Thymus (tissue), 11 donors: ENCODE measurements at regions not wholly inside any gene's neighbourhood (a gene's known extent, or its start where the extent isn't known, plus 50 kb on each side); places are given as distances from the start of the nearest gene placed in this dataset.

Experiments used
- DNase-seq, 9 donors: peaks; one replicate each; pipeline ENCODE4 v3.0.0-alpha.2; 2013; ENCODE audit warnings: low spot score in 9 of 9, low read depth in 6 of 9, missing footprints in 1 of 9
- H3K27ac ChIP-seq, 2 donors: one replicate each; pipeline ENCODE4 v1.5.1; 2013; ENCODE audit warnings: control low read depth in 1 of 2, low read depth in 1 of 2, low read length in 1 of 2, mild to moderate bottlenecking in 1 of 2, moderate library complexity in 1 of 2
- H3K27me3 ChIP-seq, 2 donors: one replicate each; pipeline ENCODE4 v1.5.1; 2013; ENCODE audit warnings: low read length in 1 of 2; ENCODE audit not compliant: control insufficient read depth in 2 of 2, insufficient read depth in 1 of 2
- H3K36me3 ChIP-seq, 2 donors: one replicate each; pipeline ENCODE4 v1.5.1; 2013; ENCODE audit warnings: low read length in 1 of 2, mild to moderate bottlenecking in 1 of 2, moderate library complexity in 1 of 2; ENCODE audit not compliant: control insufficient read depth in 2 of 2, insufficient read depth in 2 of 2
- H3K4me1 ChIP-seq, 2 donors: one replicate each; pipeline ENCODE4 v1.5.1; 2013; ENCODE audit warnings: low read length in 2 of 2; ENCODE audit not compliant: control insufficient read depth in 2 of 2, insufficient read depth in 2 of 2
- H3K4me3 ChIP-seq, 2 donors: one replicate each; pipeline ENCODE4 v1.5.1; 2013; ENCODE audit warnings: low read length in 2 of 2, control low read depth in 1 of 2, mild to moderate bottlenecking in 1 of 2
- H3K9me3 ChIP-seq, 2 donors: one replicate each; pipeline ENCODE4 v1.5.1; 2013; ENCODE audit warnings: low read length in 1 of 2, mild to moderate bottlenecking in 1 of 2; ENCODE audit not compliant: control insufficient read depth in 2 of 2, insufficient read depth in 1 of 2
- WGBS: extraction: QIAGEN DNeasy Blood & Tissue Kit; methylation state at CpG from one replicate; pipeline ENCODE4 v1.1.7; 2013; 5-methylcytosine and 5-hydroxymethylcytosine counted together
- donor health status: healthy.

DNA sequence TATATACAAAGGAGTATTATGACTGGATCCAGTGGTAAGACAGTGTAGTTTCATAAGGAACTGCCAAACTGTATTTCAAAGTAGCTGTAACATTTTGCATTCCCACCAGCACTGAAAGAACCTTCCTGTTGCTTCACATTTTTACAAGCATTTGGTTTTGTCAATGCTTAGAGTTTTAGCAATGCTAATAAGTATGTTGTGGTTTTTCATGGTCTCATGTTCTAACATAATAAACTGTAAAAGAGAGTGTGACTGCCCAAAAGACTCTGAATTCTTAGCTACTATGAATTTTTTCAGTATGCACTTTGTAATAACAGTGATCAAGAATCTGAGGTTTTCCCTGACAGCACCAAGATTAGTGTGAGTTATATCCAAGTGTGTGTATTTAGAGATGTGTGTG lies 604.2 kb downstream of the XIRP2 start:
- Histone ChIP-seq H3K27ac (no peak overlapping the region), H3K36me3 (no peaks in the 10 kb centered on the region), H3K4me1 (no peaks in the 10 kb centered on the region), H3K9me3 (no peaks in the 10 kb centered on the region), H3K27me3 (no peaks in the 10 kb centered on the region), H3K4me3 (no peak overlapping the region)
- DNase-seq = no peak

DNA sequence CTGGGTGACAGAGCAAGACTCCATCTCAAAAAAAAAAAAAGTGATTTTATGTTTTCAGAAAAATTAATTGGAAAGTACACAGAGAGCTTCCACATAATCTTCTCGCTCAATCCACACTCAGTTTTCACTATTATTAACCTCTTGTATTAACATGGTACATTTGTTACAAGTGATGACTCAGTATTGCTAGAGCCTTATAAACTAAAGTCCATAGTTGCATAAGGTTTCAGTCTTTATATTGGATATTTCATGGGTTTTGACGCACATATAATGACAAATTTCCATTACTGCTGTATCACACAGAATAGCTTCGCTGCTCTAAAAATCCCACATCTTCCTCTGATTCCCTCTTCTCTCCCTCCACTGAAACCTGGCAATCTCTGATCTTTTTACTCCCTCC lies 603.5 kb downstream of the XIRP2 start:
- H3K4me3 ChIP-seq = no peak overlapping the region
- H3K9me3 ChIP-seq = no peaks in the 10 kb centered on the region
- H3K36me3 ChIP-seq = no peaks in the 10 kb centered on the region
- H3K27me3 ChIP-seq = no peaks in the 10 kb centered on the region
- H3K27ac ChIP-seq = no peak overlapping the region
- 94% methylated on average over 3 of the region's 3 CpGs for WGBS
- no peaks in the 10 kb centered on the region for H3K4me1 ChIP-seq
- no peak for DNase-seq

DNA sequence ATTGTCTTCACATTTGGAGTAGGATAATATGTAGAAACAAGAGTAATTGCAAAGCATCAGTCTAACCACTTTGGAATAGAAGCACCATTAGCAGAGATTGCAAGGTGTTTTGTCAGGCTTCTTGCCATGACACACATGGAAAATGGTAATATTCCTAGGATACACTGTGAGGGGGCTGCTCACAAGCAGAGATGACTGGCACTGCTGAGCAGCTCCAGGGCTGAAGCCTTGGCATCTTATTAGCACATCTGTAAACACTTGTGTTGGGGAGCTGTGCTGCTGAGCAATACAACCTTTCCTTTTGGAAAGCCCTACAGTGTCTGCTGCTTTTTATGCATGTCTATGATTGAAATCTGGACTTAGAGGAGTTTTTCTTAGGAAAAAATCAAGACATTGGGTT lies 602.2 kb downstream of the XIRP2 start:
- no peak overlapping the region for H3K4me3 ChIP-seq
- no peak overlapping the region for H3K27ac ChIP-seq
- DNase-seq = no peak
- no peaks in the 10 kb centered on the region for H3K27me3 ChIP-seq
- no peaks in the 10 kb centered on the region for H3K4me1 ChIP-seq
- no peaks in the 10 kb centered on the region for H3K9me3 ChIP-seq
- H3K36me3 ChIP-seq = no peaks in the 10 kb centered on the region

DNA sequence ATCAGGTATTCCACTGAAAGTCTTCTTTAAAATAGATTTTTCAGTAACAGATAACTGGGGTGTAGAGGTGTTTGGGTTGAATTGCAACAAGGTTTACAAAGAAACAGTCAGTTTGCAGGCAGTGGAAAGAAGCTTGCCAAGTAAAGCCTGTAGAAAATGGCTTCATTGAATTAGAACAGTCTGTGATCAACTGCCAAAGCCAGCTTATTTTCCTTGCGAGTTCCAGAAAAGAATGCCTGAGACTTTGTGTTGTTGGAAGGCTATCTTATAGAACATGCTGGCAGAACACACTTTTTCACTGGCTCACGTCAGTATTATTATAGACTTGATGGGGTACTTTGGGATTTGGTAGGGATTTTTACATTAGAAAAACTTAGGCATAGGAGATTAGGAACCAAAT lies 601.0 kb downstream of the XIRP2 start:
- H3K36me3 ChIP-seq = no peaks in the 10 kb centered on the region
- H3K27me3 ChIP-seq = no peaks in the 10 kb centered on the region
- H3K4me3 ChIP-seq = no peak overlapping the region
- H3K27ac ChIP-seq = no peak overlapping the region
- 90% methylated on average over 2 of the region's 2 CpGs for whole genome bisulfite sequencing
- DNase-seq = no peak
- no peaks in the 10 kb centered on the region for H3K9me3 ChIP-seq
- no peaks in the 10 kb centered on the region for H3K4me1 ChIP-seq

DNA sequence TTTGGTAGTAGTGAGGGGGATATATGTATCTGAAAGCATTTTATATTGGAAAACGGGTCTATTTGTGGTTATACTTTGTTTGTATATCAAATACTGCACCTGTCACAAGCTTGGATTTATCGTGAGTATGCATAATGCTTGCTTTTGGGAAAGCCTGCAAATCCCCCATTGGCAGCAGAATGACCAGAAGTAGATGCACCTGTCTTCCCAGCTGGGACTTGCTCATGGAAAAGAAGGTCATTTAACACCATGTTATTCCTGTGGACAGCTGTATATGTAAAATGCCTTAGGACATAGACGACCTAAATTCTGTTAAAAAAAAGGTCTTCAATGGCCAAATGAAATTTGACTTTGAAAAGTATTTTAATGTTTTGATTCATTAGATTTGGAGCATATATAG lies 599.4 kb downstream of the XIRP2 start:
- Histone ChIP-seq H3K4me3 (no peak overlapping the region), H3K27me3 (no peaks in the 10 kb centered on the region), H3K4me1 (no peaks in the 10 kb centered on the region), H3K9me3 (no peaks in the 10 kb centered on the region), H3K27ac (no peak overlapping the region), H3K36me3 (no peaks in the 10 kb centered on the region)
- DNase-seq = no peak
- WGBS = 86% methylated on average over 3 of the region's 3 CpGs

DNA sequence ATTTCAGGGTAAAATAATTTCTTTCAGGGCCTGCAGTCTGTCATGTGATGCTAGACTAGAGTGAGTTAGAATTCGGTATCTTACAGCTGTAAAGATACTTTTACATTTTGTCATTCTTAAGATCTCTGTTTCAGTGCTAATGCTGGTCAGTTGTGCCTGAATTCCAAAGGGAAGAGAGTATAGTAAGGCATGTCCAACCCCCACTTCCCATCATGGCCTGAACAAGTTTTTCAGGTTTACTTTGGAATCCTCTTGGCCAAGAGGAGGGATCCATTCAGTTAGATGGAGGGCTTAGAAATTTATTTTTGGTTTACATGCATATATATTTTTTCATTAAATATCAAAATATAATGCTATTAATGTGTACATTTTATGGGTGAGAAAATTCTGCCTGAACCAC lies 596.6 kb downstream of the XIRP2 start:
- 92% methylated on average over 1 of the region's 1 CpG for WGBS

DNA sequence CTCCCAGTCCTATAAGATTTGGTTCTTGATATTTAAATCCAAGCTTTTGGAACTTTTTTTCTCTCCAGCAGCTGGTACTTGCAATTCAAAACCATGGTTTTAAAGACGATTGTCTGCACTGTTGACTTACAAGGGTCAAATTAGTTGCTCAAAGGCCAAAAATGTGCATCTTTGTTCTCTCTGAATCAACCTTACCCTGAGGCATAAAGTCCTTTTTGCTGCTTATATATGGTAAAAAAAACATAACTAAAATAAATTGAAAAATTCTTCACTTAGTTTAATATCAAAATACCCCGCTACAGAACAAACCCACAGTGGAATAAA lies 592.7 kb downstream of the XIRP2 start:
- H3K9me3 ChIP-seq = no peaks in the 10 kb centered on the region
- no peaks in the 10 kb centered on the region for H3K36me3 ChIP-seq
- no peaks in the 10 kb centered on the region for H3K4me1 ChIP-seq
- DNase-seq = no peak
- no peak overlapping the region for H3K27ac ChIP-seq
- 93% methylated on average over 2 of the region's 2 CpGs for WGBS
- no peaks in the 10 kb centered on the region for H3K27me3 ChIP-seq
- no peak overlapping the region for H3K4me3 ChIP-seq

More for the DNA sequence above, 596.6 kb downstream of the XIRP2 start:
- H3K27ac ChIP-seq = no peak overlapping the region
- H3K4me3 ChIP-seq = no peak overlapping the region
- H3K4me1 ChIP-seq = no peaks in the 10 kb centered on the region
- H3K27me3 ChIP-seq = no peaks in the 10 kb centered on the region
- H3K9me3 ChIP-seq = no peaks in the 10 kb centered on the region
- DNase-seq = no peak
- no peaks in the 10 kb centered on the region for H3K36me3 ChIP-seq

DNA sequence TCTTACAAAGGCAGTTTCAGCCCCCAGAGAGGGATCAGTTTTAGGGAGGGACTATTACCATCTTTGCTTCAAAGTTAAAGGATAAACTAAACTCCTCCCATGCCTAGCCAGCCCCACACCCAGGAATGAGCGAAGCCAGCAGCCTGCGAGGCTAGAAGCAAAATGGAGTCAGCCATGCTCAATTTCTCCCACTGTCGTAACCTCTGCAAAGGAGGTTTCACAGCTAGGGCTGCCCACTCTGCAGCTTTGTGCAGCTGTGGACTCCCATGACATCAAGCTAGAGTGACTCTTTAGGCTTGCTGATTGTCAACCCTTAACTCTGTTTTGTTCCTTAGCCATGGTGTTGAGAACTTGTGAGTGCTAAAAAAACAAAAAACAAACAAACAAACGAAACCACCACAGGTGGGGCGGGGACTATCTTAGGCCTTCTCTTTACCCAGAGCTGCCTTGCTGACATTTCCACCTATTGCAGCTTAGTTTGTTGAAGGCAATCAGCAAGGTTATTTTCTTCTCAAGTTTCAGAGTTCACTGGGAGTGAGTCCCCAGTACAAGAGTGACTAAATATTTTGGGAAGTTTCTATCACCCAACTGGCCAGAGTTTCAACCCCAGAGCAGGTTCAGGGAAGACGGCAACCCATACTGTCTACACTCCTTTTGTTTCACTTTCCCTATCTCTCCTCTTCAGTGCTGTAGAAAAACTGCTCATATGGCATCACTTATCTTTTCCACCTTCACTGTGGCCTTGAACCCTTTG lies 592.1 kb downstream of the XIRP2 start:
- WGBS = 93% methylated on average over 6 of the region's 6 CpGs
- Histone ChIP-seq H3K9me3 (no peaks in the 10 kb centered on the region), H3K36me3 (no peaks in the 10 kb centered on the region), H3K27me3 (no peaks in the 10 kb centered on the region), H3K4me1 (no peaks in the 10 kb centered on the region), H3K27ac (no peak overlapping the region), H3K4me3 (no peak overlapping the region)
- DNase-seq = no peak

DNA sequence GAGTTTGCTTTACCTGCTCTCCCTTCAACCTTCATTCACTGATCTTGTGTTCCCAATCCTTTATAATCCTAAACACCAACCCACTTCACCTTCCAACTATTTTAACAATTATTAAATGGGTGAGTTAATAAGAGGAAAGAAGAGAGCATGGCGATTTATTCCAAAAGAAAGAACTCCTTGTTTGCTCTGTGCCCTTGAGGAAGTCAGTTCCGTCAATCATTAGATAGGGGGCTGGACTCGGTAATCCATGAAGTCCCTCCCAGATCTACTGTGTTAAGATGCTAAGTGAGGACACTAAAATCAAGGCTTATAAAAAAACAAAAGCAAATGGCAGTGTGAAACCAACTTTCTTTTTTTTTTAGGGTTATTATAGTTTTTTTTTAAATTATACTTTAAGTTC lies 589.9 kb downstream of the XIRP2 start:
- Histone ChIP-seq H3K9me3 (no peaks in the 10 kb centered on the region), H3K27me3 (no peaks in the 10 kb centered on the region), H3K4me1 (no peaks in the 10 kb centered on the region), H3K4me3 (no peak overlapping the region), H3K36me3 (no peaks in the 10 kb centered on the region), H3K27ac (no peak overlapping the region)
- DNase-seq = no peak
- WGBS = 95% methylated on average over 3 of the region's 3 CpGs

DNA sequence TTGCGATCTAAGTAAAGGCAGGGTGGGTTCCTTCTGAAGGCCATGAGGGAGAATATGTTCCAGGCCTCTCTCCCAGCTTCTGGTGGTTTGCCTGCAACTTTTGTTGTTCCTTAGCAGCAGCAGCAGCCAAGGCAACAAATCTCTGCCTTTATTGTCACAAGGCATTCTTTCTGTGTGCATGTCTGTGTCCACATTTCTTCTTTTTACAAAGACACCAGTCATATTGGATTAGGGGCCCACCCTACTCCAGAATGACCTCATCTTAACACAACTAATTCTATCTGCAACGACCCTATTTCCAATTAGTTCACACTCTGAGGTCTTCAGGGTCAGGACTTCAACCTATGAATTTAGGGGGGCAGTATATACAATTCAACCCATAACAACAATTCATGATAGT lies 587.5 kb downstream of the XIRP2 start:
- H3K4me1 ChIP-seq = no peaks in the 10 kb centered on the region
- no peak overlapping the region for H3K27ac ChIP-seq
- no peaks in the 10 kb centered on the region for H3K9me3 ChIP-seq
- no peaks in the 10 kb centered on the region for H3K27me3 ChIP-seq
- WGBS = 85% methylated on average over 2 of the region's 2 CpGs
- no peak for DNase-seq
- H3K36me3 ChIP-seq = no peaks in the 10 kb centered on the region
- no peak overlapping the region for H3K4me3 ChIP-seq
